A549 (cell line): ENCODE measurements at regions not wholly inside any gene's neighbourhood (a gene's known extent, or its start where the extent isn't known, plus 50 kb on each side); places are given as distances from the start of the nearest gene placed in this dataset.

Source experiments
- CTCF ChIP-seq: fragments of >200 bp; sonication (Bioruptor Twin); formaldehyde crosslinking; IDR thresholded peaks from 3 replicates; pipeline ENCODE4 v1.5.1; 2016
- EHMT2 ChIP-seq: fragments of 200-600 bp; sonication (generic); IDR thresholded peaks from 2 replicates; pipeline ENCODE4 v1.6.1; 2016; ENCODE audit warnings: antibody characterized with exemption, low read depth, mild to moderate bottlenecking, moderate library complexity
- EP300 ChIP-seq, 2 experiments: fragments of >200 bp; sonication (Bioruptor Twin); formaldehyde crosslinking; IDR thresholded peaks; 2 replicates in 1 of 2; 3 replicates in 1 of 2; pipeline ENCODE4 v1.6.1; 2016 to 2017
- ESRRA ChIP-seq: fragments of 150-350 bp; IDR thresholded peaks from 2 replicates; pipeline ENCODE4 v1.6.1; 2014; ENCODE audit warnings: mild to moderate bottlenecking, low read length, borderline replicate concordance
- HMGXB4 ChIP-seq: fragments of 250-450 bp; sonication (Bioruptor Pico); IDR thresholded peaks from 2 replicates; pipeline ENCODE4 v1.5.0; 2021; ENCODE audit warnings: mild to moderate bottlenecking, moderate library complexity, borderline replicate concordance
- MAX ChIP-seq: IDR thresholded peaks from 2 replicates; pipeline ENCODE4 v1.6.1; 2012
- PBX3 ChIP-seq: IDR thresholded peaks from 2 replicates; pipeline ENCODE4 v1.6.1; 2012
- POLR2AphosphoS2 ChIP-seq: conservative IDR thresholded peaks from 2 replicates; pipeline ENCODE4 v1.6.1; 2012; ENCODE audit warnings: low read length, improper control_type of control experiment, inconsistent platforms
- RAD21 ChIP-seq, 2 experiments: fragments of >200 bp in 1 of 2; sonication (Bioruptor Twin) in 1 of 2; formaldehyde crosslinking in 1 of 2; IDR thresholded peaks in 1 of 2; conservative IDR thresholded peaks in 1 of 2; 2 replicates in 1 of 2; 3 replicates in 1 of 2; pipeline ENCODE4 v1.6.1; 2012 to 2018; ENCODE audit warnings: inconsistent platforms in 1 of 2
- ZNF302 ChIP-seq: fragments of 250-450 bp; sonication (Bioruptor Pico); IDR thresholded peaks from 2 replicates; pipeline ENCODE4 v1.9.0; 2021; ENCODE audit warnings: inconsistent platforms, mild to moderate bottlenecking, moderate library complexity

GRCh38 chr9:93886911-93887310 is 68.2 kb downstream of the BARX1 start:
- TF ChIP-seq POLR2AphosphoS2 (no peak), CTCF (no peak), HMGXB4 (no peak), EP300 (IDR thresholded peaks at IDR 0.05) (no peak), RAD21 (conservative IDR thresholded peaks at IDR 0.05 in 1 of 2, IDR thresholded peaks at IDR 0.05 in 1 of 2) (no peak), MAX (no peak), ZNF302 (no peak), EHMT2 (no peak), PBX3 (no peak), ESRRA (no peak)
